ENCODE measurements at regions not wholly inside any gene's neighbourhood (a gene's known extent, or its start where the extent isn't known, plus 50 kb on each side); places are given as distances from the start of the nearest gene placed in this dataset.

GRCh38 chr21:21605521-21605920 is 607.3 kb downstream of the NCAM2 start:
- DNase-seq (ENCODE audit: low spot score), result no peak
- Mint-ChIP-seq H3K36me3 (ENCODE audit: low read depth) (no peaks in the 10 kb centered on the region), H3K4me3 (ENCODE audit: low read depth) (no peak overlapping the region), H3K4me1 (ENCODE audit: low read depth) (no peaks in the 10 kb centered on the region), H3K27ac (no peak overlapping the region), H3K9me3 (peaks cover 44% of the 10 kb centered on the region), H3K27me3 (ENCODE audit: low read depth) (no peaks in the 10 kb centered on the region)
- intact Hi-C loops (cut with micrococcal nuclease), result no loop called here

- no peak overlapping the region for H3K4me3 Mint-ChIP-seq (ENCODE audit: low read depth)
- peaks cover 39% of the 10 kb centered on the region for H3K9me3 Mint-ChIP-seq
- H3K27ac Mint-ChIP-seq, result no peak overlapping the region
- intact Hi-C loops (cut with micrococcal nuclease), result no loop called here
- H3K27me3 Mint-ChIP-seq (ENCODE audit: low read depth), result no peaks in the 10 kb centered on the region
- no peak for DNase-seq (ENCODE audit: low spot score)
- H3K4me1 Mint-ChIP-seq (ENCODE audit: low read depth), result no peaks in the 10 kb centered on the region
- no peaks in the 10 kb centered on the region for H3K36me3 Mint-ChIP-seq (ENCODE audit: low read depth)
Measured at GRCh38 chr21:21606041-21606440, 607.8 kb downstream of the NCAM2 start.

- intact Hi-C loops (cut with micrococcal nuclease), result no loop called here
- Mint-ChIP-seq H3K4me3 (ENCODE audit: low read depth) (no peak overlapping the region), H3K27me3 (ENCODE audit: low read depth) (no peaks in the 10 kb centered on the region), H3K9me3 (peaks cover 17% of the 10 kb centered on the region), H3K36me3 (ENCODE audit: low read depth) (no peaks in the 10 kb centered on the region), H3K27ac (no peak overlapping the region), H3K4me1 (ENCODE audit: low read depth) (no peaks in the 10 kb centered on the region)
- DNase-seq (ENCODE audit: low spot score), result no peak
Measured at GRCh38 chr21:21612466-21612865, 614.3 kb downstream of the NCAM2 start.

GRCh38 chr21:21614966-21615365 is 616.8 kb downstream of the NCAM2 start:
- H3K9me3 Mint-ChIP-seq, result peaks cover 3% of the 10 kb centered on the region
- H3K27me3 Mint-ChIP-seq (ENCODE audit: low read depth), result no peaks in the 10 kb centered on the region
- intact Hi-C loops (cut with micrococcal nuclease), result no loop called here
- no peak overlapping the region for H3K4me3 Mint-ChIP-seq (ENCODE audit: low read depth)
- H3K36me3 Mint-ChIP-seq (ENCODE audit: low read depth), result no peaks in the 10 kb centered on the region
- H3K27ac Mint-ChIP-seq, result no peak overlapping the region
- no peaks in the 10 kb centered on the region for H3K4me1 Mint-ChIP-seq (ENCODE audit: low read depth)
- DNase-seq (ENCODE audit: low spot score), result no peak

- intact Hi-C loops (cut with micrococcal nuclease), result no loop called here
Measured at GRCh38 chr21:21622460-21623234, 624.4 kb downstream of the NCAM2 start.

GRCh38 chr21:21624674-21625073 is 626.5 kb downstream of the NCAM2 start:
- Mint-ChIP-seq H3K36me3 (ENCODE audit: low read depth) (no peaks in the 10 kb centered on the region), H3K4me1 (ENCODE audit: low read depth) (no peaks in the 10 kb centered on the region), H3K27me3 (ENCODE audit: low read depth) (no peaks in the 10 kb centered on the region), H3K27ac (no peak overlapping the region), H3K9me3 (peaks cover 30% of the 10 kb centered on the region), H3K4me3 (ENCODE audit: low read depth) (no peak overlapping the region)
- intact Hi-C loops (cut with micrococcal nuclease), result no loop called here
- no peak for DNase-seq (ENCODE audit: low spot score)

More at GRCh38 chr21:21622460-21623234, 624.4 kb downstream of the NCAM2 start:
- no peak overlapping the region for H3K4me3 Mint-ChIP-seq (ENCODE audit: low read depth)
- peaks cover 19% of the 10 kb centered on the region for H3K9me3 Mint-ChIP-seq
- DNase-seq (ENCODE audit: low spot score), result no peak
- no peaks in the 10 kb centered on the region for H3K27me3 Mint-ChIP-seq (ENCODE audit: low read depth)
- H3K27ac Mint-ChIP-seq, result no peak overlapping the region
- H3K36me3 Mint-ChIP-seq (ENCODE audit: low read depth), result no peaks in the 10 kb centered on the region
- no peaks in the 10 kb centered on the region for H3K4me1 Mint-ChIP-seq (ENCODE audit: low read depth)

GRCh38 chr21:21631961-21632360 is 633.8 kb downstream of the NCAM2 start:
- intact Hi-C loops (cut with micrococcal nuclease), result no loop called here
- no peaks in the 10 kb centered on the region for H3K4me1 Mint-ChIP-seq (ENCODE audit: low read depth)
- H3K27ac Mint-ChIP-seq, result no peak overlapping the region
- H3K27me3 Mint-ChIP-seq (ENCODE audit: low read depth), result no peaks in the 10 kb centered on the region
- no peak overlapping the region for H3K4me3 Mint-ChIP-seq (ENCODE audit: low read depth)
- DNase-seq (ENCODE audit: low spot score), result no peak
- peaks cover 55% of the 10 kb centered on the region for H3K9me3 Mint-ChIP-seq
- no peaks in the 10 kb centered on the region for H3K36me3 Mint-ChIP-seq (ENCODE audit: low read depth)

- DNase-seq (ENCODE audit: low spot score), result no peak
- intact Hi-C loops (cut with micrococcal nuclease), result no loop called here
- Mint-ChIP-seq H3K36me3 (ENCODE audit: low read depth) (no peaks in the 10 kb centered on the region), H3K27ac (no peak overlapping the region), H3K9me3 (peaks cover 57% of the 10 kb centered on the region), H3K4me3 (ENCODE audit: low read depth) (no peak overlapping the region), H3K27me3 (ENCODE audit: low read depth) (no peaks in the 10 kb centered on the region), H3K4me1 (ENCODE audit: low read depth) (no peaks in the 10 kb centered on the region)
Measured at GRCh38 chr21:21632926-21633325, 634.7 kb downstream of the NCAM2 start.

GRCh38 chr21:21661741-21662140 is 663.5 kb downstream of the NCAM2 start:
- Mint-ChIP-seq H3K4me3 (ENCODE audit: low read depth) (no peak overlapping the region), H3K36me3 (ENCODE audit: low read depth) (no peaks in the 10 kb centered on the region), H3K27me3 (ENCODE audit: low read depth) (no peaks in the 10 kb centered on the region), H3K9me3 (peaks cover 25% of the 10 kb centered on the region), H3K27ac (no peak overlapping the region), H3K4me1 (ENCODE audit: low read depth) (no peaks in the 10 kb centered on the region)
- intact Hi-C loops (cut with micrococcal nuclease), result no loop called here
- DNase-seq (ENCODE audit: low spot score), result no peak

GRCh38 chr21:21662776-21663175 is 664.6 kb downstream of the NCAM2 start:
- Mint-ChIP-seq H3K4me3 (ENCODE audit: low read depth) (no peak overlapping the region), H3K9me3 (peaks cover 25% of the 10 kb centered on the region), H3K4me1 (ENCODE audit: low read depth) (no peaks in the 10 kb centered on the region), H3K27me3 (ENCODE audit: low read depth) (no peaks in the 10 kb centered on the region), H3K27ac (no peak overlapping the region), H3K36me3 (ENCODE audit: low read depth) (no peaks in the 10 kb centered on the region)
- intact Hi-C loops (cut with micrococcal nuclease), result no loop called here
- no peak for DNase-seq (ENCODE audit: low spot score)

- no peaks in the 10 kb centered on the region for H3K27me3 Mint-ChIP-seq (ENCODE audit: low read depth)
- no peak for DNase-seq (ENCODE audit: low spot score)
- H3K4me3 Mint-ChIP-seq (ENCODE audit: low read depth), result no peak overlapping the region
- intact Hi-C loops (cut with micrococcal nuclease), result no loop called here
- peaks cover 29% of the 10 kb centered on the region for H3K9me3 Mint-ChIP-seq
- no peaks in the 10 kb centered on the region for H3K36me3 Mint-ChIP-seq (ENCODE audit: low read depth)
- no peaks in the 10 kb centered on the region for H3K4me1 Mint-ChIP-seq (ENCODE audit: low read depth)
- H3K27ac Mint-ChIP-seq, result no peak overlapping the region
Measured at GRCh38 chr21:21664871-21665270, 666.7 kb downstream of the NCAM2 start.

GRCh38 chr21:21666689-21667088 is 668.5 kb downstream of the NCAM2 start:
- no peak for DNase-seq (ENCODE audit: low spot score)
- no peaks in the 10 kb centered on the region for H3K27me3 Mint-ChIP-seq (ENCODE audit: low read depth)
- no peak overlapping the region for H3K27ac Mint-ChIP-seq
- intact Hi-C loops (cut with micrococcal nuclease), result no loop called here
- H3K4me1 Mint-ChIP-seq (ENCODE audit: low read depth), result no peaks in the 10 kb centered on the region
- peaks cover 29% of the 10 kb centered on the region for H3K9me3 Mint-ChIP-seq
- no peak overlapping the region for H3K4me3 Mint-ChIP-seq (ENCODE audit: low read depth)
- H3K36me3 Mint-ChIP-seq (ENCODE audit: low read depth), result no peaks in the 10 kb centered on the region

GRCh38 chr21:21668198-21668597 is 670.0 kb downstream of the NCAM2 start:
- H3K4me3 Mint-ChIP-seq (ENCODE audit: low read depth), result no peak overlapping the region
- no peak for DNase-seq (ENCODE audit: low spot score)
- H3K36me3 Mint-ChIP-seq (ENCODE audit: low read depth), result no peaks in the 10 kb centered on the region
- intact Hi-C loops (cut with micrococcal nuclease), result no loop called here
- H3K27ac Mint-ChIP-seq, result no peak overlapping the region
- H3K9me3 Mint-ChIP-seq, result peaks cover 28% of the 10 kb centered on the region
- no peaks in the 10 kb centered on the region for H3K27me3 Mint-ChIP-seq (ENCODE audit: low read depth)
- no peaks in the 10 kb centered on the region for H3K4me1 Mint-ChIP-seq (ENCODE audit: low read depth)

- Mint-ChIP-seq H3K4me3 (ENCODE audit: low read depth) (no peak overlapping the region), H3K27ac (no peak overlapping the region), H3K4me1 (ENCODE audit: low read depth) (no peaks in the 10 kb centered on the region), H3K36me3 (ENCODE audit: low read depth) (no peaks in the 10 kb centered on the region), H3K9me3 (peaks cover 47% of the 10 kb centered on the region), H3K27me3 (ENCODE audit: low read depth) (no peaks in the 10 kb centered on the region)
- intact Hi-C loops (cut with micrococcal nuclease), result no loop called here
- no peak for DNase-seq (ENCODE audit: low spot score)
Measured at GRCh38 chr21:21673959-21674358, 675.8 kb downstream of the NCAM2 start.
